Hepatocyte (in vitro differentiated cells): ENCODE measurements at regions not wholly inside any gene's neighbourhood (a gene's known extent, or its start where the extent isn't known, plus 50 kb on each side); places are given as distances from the start of the nearest gene placed in this dataset.

Source experiments
- CTCF ChIP-seq: fragments of 200-600 bp; sonication (generic); IDR thresholded peaks from 2 replicates; pipeline ENCODE4 v1.5.1; 2016; ENCODE audit warnings: antibody characterized with exemption, mild to moderate bottlenecking; ENCODE audit not compliant: poor library complexity
- EZH2 ChIP-seq: fragments of 200-600 bp; sonication (generic); IDR thresholded peaks from 2 replicates; pipeline ENCODE4 v1.6.1; 2016; ENCODE audit warnings: antibody characterized with exemption, mild to moderate bottlenecking, borderline replicate concordance
- EZH2phosphoT487 ChIP-seq: fragments of 200-600 bp; sonication (generic); IDR thresholded peaks from one replicate; pipeline ENCODE4 v1.6.1; 2018; ENCODE audit warnings: antibody characterized with exemption, mild to moderate bottlenecking, low read depth, moderate library complexity; ENCODE audit not compliant: unreplicated experiment, severe bottlenecking

- TF ChIP-seq CTCF (no peak), EZH2 (no peak), EZH2phosphoT487 (no peak)
These were observed 756.1 kb upstream of the DDX18 start for GRCh38 chr2:117058366-117058765.
